Ectodermal cell (in vitro differentiated cells): ENCODE measurements at regions not wholly inside any gene's neighbourhood (a gene's known extent, or its start where the extent isn't known, plus 50 kb on each side); places are given as distances from the start of the nearest gene placed in this dataset.

Experiments used
- H3K27ac ChIP-seq: 2 replicates; pipeline ENCODE4 v1.7.0; 2013; ENCODE audit warnings: mild to moderate bottlenecking, low read depth, low read length; ENCODE audit not compliant: insufficient read depth, poor library complexity, severe bottlenecking
- H3K27me3 ChIP-seq: 2 replicates; pipeline ENCODE4 v1.7.0; 2013; ENCODE audit warnings: mild to moderate bottlenecking, low read length; ENCODE audit not compliant: insufficient read depth, control insufficient read depth, poor library complexity, severe bottlenecking
- H3K36me3 ChIP-seq: one replicate; pipeline ENCODE4 v1.7.0; 2013; ENCODE audit warnings: low read length; ENCODE audit not compliant: control insufficient read depth, insufficient read depth
- H3K4me1 ChIP-seq: one replicate; pipeline ENCODE4 v1.7.0; 2013; ENCODE audit warnings: low read length; ENCODE audit not compliant: control insufficient read depth, insufficient read depth
- H3K4me3 ChIP-seq: 2 replicates; pipeline ENCODE4 v1.7.0; 2013; ENCODE audit warnings: low read depth, low read length, control low read depth; ENCODE audit not compliant: insufficient read depth
- H3K9me3 ChIP-seq: 2 replicates; pipeline ENCODE4 v1.7.0; 2013; ENCODE audit warnings: mild to moderate bottlenecking, low read length, moderate library complexity; ENCODE audit not compliant: control insufficient read depth
- WGBS, 2 experiments: methylation state at CpG; one replicate each; pipeline ENCODE4 v1.1.7; 2013; ENCODE audit warnings: missing lambda C conversion rate in 2 of 2; 5-methylcytosine and 5-hydroxymethylcytosine counted together

- Histone ChIP-seq H3K27me3 (no peaks in the 10 kb centered on the region), H3K36me3 (no peaks in the 10 kb centered on the region), H3K4me1 (peaks cover 5% of the 10 kb centered on the region), H3K4me3 (no peak overlapping the region), H3K27ac (no peak overlapping the region), H3K9me3 (no peaks in the 10 kb centered on the region)
- WGBS, 2 experiments, result 91 to 93% methylated on average over 14 of the region's 14 CpGs
Observed at GRCh38 chrX:39826813-39827543, 270.8 kb downstream of the BCOR start.

- Histone ChIP-seq H3K36me3 (no peaks in the 10 kb centered on the region), H3K27me3 (no peaks in the 10 kb centered on the region), H3K4me1 (no peaks in the 10 kb centered on the region), H3K27ac (no peak overlapping the region), H3K4me3 (no peak overlapping the region), H3K9me3 (no peaks in the 10 kb centered on the region)
- 88 to 90% methylated on average over 14 of the region's 14 CpGs for WGBS, 2 experiments
Observed at GRCh38 chrX:39827951-39828350, 269.8 kb downstream of the BCOR start.

GRCh38 chrX:39828971-39829370 is 268.8 kb downstream of the BCOR start:
- Histone ChIP-seq H3K9me3 (no peaks in the 10 kb centered on the region), H3K27ac (no peak overlapping the region), H3K4me1 (no peaks in the 10 kb centered on the region), H3K4me3 (no peak overlapping the region), H3K27me3 (no peaks in the 10 kb centered on the region), H3K36me3 (no peaks in the 10 kb centered on the region)

- Histone ChIP-seq H3K9me3 (no peaks in the 10 kb centered on the region), H3K27ac (no peak overlapping the region), H3K27me3 (no peaks in the 10 kb centered on the region), H3K36me3 (no peaks in the 10 kb centered on the region), H3K4me3 (no peak overlapping the region), H3K4me1 (no peaks in the 10 kb centered on the region)
- 83 to 100% methylated on average over 1 of the region's 1 CpG for WGBS, 2 experiments
Observed at GRCh38 chrX:39829965-39830364, 267.8 kb downstream of the BCOR start.

GRCh38 chrX:39830414-39830813 is 267.3 kb downstream of the BCOR start:
- Histone ChIP-seq H3K4me3 (no peak overlapping the region), H3K4me1 (no peaks in the 10 kb centered on the region), H3K36me3 (no peaks in the 10 kb centered on the region), H3K27ac (no peak overlapping the region), H3K27me3 (no peaks in the 10 kb centered on the region), H3K9me3 (no peaks in the 10 kb centered on the region)
- WGBS, 2 experiments, result 86 to 94% methylated on average over 2 of the region's 2 CpGs

- no peaks in the 10 kb centered on the region for H3K4me1 ChIP-seq
Observed at GRCh38 chrX:39832211-39832610, 265.5 kb downstream of the BCOR start.

GRCh38 chrX:39834600-39834999 is 263.2 kb downstream of the BCOR start:
- no peaks in the 10 kb centered on the region for H3K27me3 ChIP-seq
- H3K9me3 ChIP-seq, result no peaks in the 10 kb centered on the region
- no peaks in the 10 kb centered on the region for H3K4me1 ChIP-seq
- H3K4me3 ChIP-seq, result no peak overlapping the region
- 92 to 94% methylated on average over 1 of the region's 3 CpGs for WGBS, 2 experiments
- no peak overlapping the region for H3K27ac ChIP-seq
- no peaks in the 10 kb centered on the region for H3K36me3 ChIP-seq

More at GRCh38 chrX:39832211-39832610, 265.5 kb downstream of the BCOR start:
- Histone ChIP-seq H3K4me3 (no peak overlapping the region), H3K27ac (no peak overlapping the region), H3K27me3 (no peaks in the 10 kb centered on the region), H3K9me3 (no peaks in the 10 kb centered on the region), H3K36me3 (no peaks in the 10 kb centered on the region)
- 84 to 87% methylated on average over 11 of the region's 11 CpGs for WGBS, 2 experiments

- Histone ChIP-seq H3K27ac (no peak overlapping the region), H3K4me3 (no peak overlapping the region), H3K36me3 (no peaks in the 10 kb centered on the region), H3K4me1 (no peaks in the 10 kb centered on the region), H3K27me3 (no peaks in the 10 kb centered on the region), H3K9me3 (no peaks in the 10 kb centered on the region)
- 92 to 98% methylated on average over 4 to 5 of the region's 5 CpGs for WGBS, 2 experiments
Observed at GRCh38 chrX:39835241-39835640, 262.5 kb downstream of the BCOR start.

- H3K9me3 ChIP-seq, result no peaks in the 10 kb centered on the region
- H3K4me1 ChIP-seq, result no peaks in the 10 kb centered on the region
- H3K36me3 ChIP-seq, result no peaks in the 10 kb centered on the region
- no peak overlapping the region for H3K27ac ChIP-seq
- WGBS, 2 experiments, result 95 to 100% methylated on average over 1 of the region's 1 CpG
- H3K4me3 ChIP-seq, result no peak overlapping the region
- no peaks in the 10 kb centered on the region for H3K27me3 ChIP-seq
Observed at GRCh38 chrX:39835776-39836175, 262.0 kb downstream of the BCOR start.

GRCh38 chrX:39836802-39837420 is 260.8 kb downstream of the BCOR start:
- WGBS, 2 experiments, result 80 to 86% methylated on average over 8 of the region's 8 CpGs
- Histone ChIP-seq H3K36me3 (no peaks in the 10 kb centered on the region), H3K9me3 (no peaks in the 10 kb centered on the region), H3K4me3 (no peak overlapping the region), H3K27ac (no peak overlapping the region), H3K4me1 (no peaks in the 10 kb centered on the region), H3K27me3 (no peaks in the 10 kb centered on the region)
